ENCODE measurements at regions not wholly inside any gene's neighbourhood (a gene's known extent, or its start where the extent isn't known, plus 50 kb on each side); places are given as distances from the start of the nearest gene placed in this dataset.
A peak's percentile ranks its signal among the peaks of the same experiment; 100 is the strongest.
"Not testable (repeated sequence)": the region's sequence is repeated elsewhere in the genome, so short reads cannot be mapped to it uniquely, and the experiment has no call there.

GRCh38 chr4:131632877-131633276 is 1516.2 kb upstream of the PCDH10 start:
- no peak for DNase-seq (ENCODE audit: low read depth in 2 of 2)

DNA sequence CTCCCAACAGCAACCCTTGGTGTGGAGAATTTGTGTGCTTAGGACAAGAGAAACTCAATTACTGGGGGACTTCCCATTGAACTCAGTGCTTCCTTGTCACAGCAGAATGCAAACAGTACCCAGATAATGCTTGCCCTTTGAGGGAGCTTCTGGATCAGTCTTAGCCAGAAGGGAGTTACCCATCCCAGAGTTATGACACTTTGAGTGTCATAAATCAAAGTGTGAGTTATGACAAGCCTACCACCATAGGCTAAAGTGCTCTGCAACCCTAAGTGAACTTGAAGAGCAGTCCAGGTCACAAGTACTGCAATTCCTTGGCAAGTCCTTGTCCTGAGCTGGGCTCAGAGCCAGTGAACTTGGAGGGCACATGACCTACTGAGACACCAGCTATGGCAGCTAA is 1513.9 kb upstream of the PCDH10 start:
- DNase-seq (ENCODE audit: low read depth in 2 of 2), result no peak

GRCh38 chr4:131638781-131639180 is 1510.3 kb upstream of the PCDH10 start:
- DNase-seq (ENCODE audit: low read depth in 2 of 2), result no peak

DNA sequence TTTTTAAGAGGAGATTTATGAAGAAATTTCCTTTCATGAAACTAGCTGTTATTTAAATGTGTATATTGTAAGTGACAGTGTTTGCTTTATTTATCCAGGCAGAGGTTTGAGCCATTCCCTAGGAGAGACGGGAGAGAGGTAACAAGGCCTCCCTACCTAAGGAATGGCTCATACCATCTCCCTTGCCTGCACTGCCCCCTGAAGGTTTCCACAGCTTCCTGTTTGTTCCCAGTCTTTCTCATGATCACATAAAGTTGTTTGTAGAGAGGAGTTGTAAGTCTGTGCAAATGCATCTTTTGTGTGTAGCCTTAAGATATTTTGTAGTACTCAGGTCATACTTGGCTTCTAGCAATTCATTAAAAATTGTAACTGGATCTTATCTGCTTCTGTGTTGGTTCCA is 1504.5 kb upstream of the PCDH10 start:
- DNase-seq (ENCODE audit: low read depth in 2 of 2), result no peak

DNA sequence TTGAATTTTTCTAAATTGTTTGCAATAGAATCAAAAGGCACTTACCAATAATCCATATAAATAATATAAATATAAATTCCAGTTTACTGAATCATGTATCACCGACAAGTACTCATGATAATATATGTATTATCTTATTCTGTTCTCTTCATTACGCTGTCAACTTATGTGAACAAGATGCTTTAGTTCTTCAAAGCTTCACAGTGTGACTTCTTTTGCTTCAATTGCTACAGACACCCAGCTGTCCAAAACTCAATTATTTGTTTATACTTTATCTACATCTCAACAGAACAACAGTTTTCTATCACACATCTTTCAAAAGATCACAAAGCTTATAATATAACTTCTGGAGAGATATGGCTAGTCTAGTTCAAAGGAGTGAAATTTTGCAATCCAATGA is 1499.9 kb upstream of the PCDH10 start:
- no peak for DNase-seq (ENCODE audit: low read depth in 2 of 2)

GRCh38 chr4:131650951-131651350 is 1498.1 kb upstream of the PCDH10 start:
- DNase-seq (ENCODE audit: low read depth in 2 of 2), result no peak

- DNase-seq (ENCODE audit: low read depth in 2 of 2), result not testable (repeated sequence)
These were observed 1465.8 kb upstream of the PCDH10 start for GRCh38 chr4:131683314-131683713.

GRCh38 chr4:131721883-131722282 is 1427.2 kb upstream of the PCDH10 start:
- no peak for DNase-seq (ENCODE audit: low read depth in 2 of 2)

- not testable (repeated sequence) for DNase-seq (ENCODE audit: low read depth in 2 of 2)
These were observed 1426.0 kb upstream of the PCDH10 start for GRCh38 chr4:131723069-131723468.

DNA sequence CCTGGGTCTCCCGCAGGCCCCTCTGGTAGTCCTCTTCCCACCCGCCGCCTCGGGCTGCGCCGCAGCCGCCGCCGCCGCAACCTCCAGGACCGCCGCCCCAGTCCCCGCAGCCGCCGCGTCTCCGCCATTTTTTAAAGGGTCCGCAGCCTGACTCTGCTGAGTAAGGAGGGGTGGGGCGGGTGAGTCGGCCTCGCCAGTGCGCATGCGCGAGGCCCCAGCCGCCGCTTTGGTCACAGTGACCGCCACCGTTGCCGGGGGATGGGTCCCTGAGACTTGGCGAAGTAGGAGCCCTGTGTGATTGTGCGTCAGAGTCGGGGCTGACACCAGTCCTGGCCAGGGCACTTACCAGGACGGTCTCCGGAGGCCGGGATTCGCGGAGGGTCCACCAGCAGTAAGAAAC is 1424.2 kb upstream of the PCDH10 start:
- DNase-seq (ENCODE audit: low read depth in 2 of 2), result peak in 1 of 2 donors; percentile 23

- not testable (repeated sequence) for DNase-seq (ENCODE audit: low read depth in 2 of 2)
These were observed 1423.6 kb upstream of the PCDH10 start for GRCh38 chr4:131725521-131725920.

- DNase-seq (ENCODE audit: low read depth in 2 of 2), result not testable (repeated sequence)
These were observed 1422.2 kb upstream of the PCDH10 start for GRCh38 chr4:131726940-131727339.

- DNase-seq (ENCODE audit: low read depth in 2 of 2), result not testable (repeated sequence)
These were observed 1421.7 kb upstream of the PCDH10 start for GRCh38 chr4:131727418-131727817.

DNA sequence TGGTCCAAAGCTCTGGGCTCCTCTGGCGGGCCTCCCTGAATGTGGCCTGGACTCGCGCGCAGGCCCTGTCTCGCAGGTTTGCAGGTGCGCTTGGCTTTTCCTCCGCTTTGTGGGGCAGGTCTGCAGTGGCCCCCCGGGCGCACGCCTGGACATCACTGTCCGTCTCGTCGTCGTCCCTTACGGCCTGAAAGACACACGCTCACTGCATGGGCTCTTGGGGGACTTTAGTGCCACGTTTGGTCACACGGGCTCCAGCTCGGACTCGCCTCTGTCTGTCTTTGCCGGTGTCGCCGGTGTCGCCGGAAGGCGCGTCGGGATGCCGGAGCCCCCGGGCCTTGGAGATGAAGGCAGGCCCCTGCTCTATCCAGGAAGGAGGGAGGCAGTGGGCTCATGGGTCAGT is 1419.9 kb upstream of the PCDH10 start:
- not testable (repeated sequence) for DNase-seq (ENCODE audit: low read depth in 2 of 2)

GRCh38 chr4:131729716-131730398 is 1419.2 kb upstream of the PCDH10 start:
- DNase-seq (ENCODE audit: low read depth in 2 of 2), result not testable (repeated sequence)

GRCh38 chr4:131730574-131730973 is 1418.5 kb upstream of the PCDH10 start:
- DNase-seq (ENCODE audit: low read depth in 2 of 2), result not testable (repeated sequence)

DNA sequence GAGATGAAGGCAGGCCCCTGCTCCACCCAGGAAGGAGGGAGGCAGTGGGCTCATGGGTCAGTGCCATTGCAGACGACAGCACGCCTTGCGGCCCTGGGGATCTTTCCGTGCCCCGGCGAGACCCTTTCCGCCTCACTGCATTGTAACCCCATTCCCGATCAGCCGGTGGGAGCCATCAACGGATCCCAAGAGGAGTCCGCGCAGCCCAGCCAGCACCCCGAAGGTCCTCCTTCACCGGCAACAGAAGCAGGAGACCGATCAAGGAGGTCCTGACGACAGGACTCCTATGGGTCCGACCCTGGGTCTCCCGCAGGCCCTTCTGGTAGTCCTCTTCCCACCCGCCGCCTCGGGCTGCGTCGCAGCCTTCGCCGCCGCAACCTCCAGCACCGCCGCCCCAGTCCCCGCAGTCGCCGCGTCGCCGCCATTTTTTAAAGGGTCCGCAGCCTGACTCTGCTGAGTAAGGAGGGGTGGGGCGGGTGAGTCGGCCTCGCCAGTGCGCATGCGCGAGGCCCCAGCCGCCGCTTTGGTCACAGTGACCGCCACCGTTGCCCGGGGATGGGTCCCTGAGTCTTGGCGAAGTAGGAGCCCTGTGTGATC is 1417.0 kb upstream of the PCDH10 start:
- DNase-seq (ENCODE audit: low read depth in 2 of 2), result not testable (repeated sequence)

DNA sequence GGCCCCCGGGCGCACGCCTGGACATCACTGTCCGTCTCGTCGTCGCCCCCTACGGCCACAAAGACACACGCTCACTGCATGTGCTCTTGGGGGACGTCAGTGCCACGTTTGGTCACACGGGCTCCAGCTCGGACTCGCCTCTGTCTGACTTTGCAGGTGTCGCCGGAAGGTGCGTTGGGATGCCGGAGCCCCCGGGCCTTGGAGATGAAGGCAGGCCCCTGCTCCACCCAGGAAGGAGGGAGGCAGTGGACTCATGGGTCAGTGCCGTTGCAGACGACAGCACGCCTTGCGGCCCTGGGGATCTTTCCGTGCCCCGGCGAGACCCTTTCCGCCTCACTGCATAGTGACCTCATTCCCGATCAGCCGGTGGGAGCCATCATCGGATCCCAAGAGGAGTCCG is 1414.8 kb upstream of the PCDH10 start:
- DNase-seq (ENCODE audit: low read depth in 2 of 2), result not testable (repeated sequence)

DNA sequence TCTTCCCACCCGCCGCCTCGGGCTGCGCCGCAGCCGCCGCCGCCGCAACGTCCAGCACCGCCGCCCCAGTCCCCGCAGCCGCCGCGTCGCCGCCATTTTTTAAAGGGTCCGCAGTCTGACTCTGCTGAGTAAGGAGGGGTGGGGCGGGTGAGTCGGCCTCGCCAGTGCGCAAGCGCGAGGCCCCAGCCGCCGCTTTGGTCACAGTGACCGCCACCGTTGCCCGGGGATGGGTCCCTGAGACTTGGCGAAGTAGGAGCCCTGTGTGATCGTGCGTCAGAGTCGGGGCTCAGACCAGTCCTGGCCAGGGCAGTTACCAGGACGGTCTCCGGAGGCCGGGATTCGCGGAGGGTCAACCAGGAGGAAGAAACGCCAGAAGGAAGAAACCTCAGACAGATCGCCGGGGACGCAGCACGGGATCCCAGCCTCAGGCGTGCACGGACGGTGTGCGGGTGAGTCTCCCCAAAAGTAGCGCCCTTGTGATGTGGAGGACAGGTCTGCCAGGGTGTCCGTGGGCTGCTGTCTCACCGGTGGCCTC is 1414.2 kb upstream of the PCDH10 start:
- not testable (repeated sequence) for DNase-seq (ENCODE audit: low read depth in 2 of 2)

DNA sequence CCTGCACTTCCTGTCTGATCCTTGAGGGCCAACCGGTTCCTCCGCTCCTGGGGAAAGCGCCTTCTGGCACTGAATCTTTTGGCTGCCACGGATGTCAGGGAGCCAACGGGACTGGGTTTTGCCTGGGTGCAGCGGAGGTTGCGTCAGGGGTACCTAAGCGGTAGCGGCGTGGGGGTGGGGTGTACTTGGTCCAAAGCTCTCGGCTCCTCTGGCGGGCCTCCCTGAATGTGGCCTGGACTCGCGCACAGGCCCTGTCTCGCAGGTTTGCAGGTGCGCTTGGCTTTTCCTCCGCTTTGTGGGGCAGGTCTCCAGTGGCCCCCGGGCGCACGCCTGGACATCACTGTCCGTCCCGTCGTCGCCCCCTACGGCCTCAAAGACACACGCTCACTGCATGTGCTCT is 1410.1 kb upstream of the PCDH10 start:
- not testable (repeated sequence) for DNase-seq (ENCODE audit: low read depth in 2 of 2)

DNA sequence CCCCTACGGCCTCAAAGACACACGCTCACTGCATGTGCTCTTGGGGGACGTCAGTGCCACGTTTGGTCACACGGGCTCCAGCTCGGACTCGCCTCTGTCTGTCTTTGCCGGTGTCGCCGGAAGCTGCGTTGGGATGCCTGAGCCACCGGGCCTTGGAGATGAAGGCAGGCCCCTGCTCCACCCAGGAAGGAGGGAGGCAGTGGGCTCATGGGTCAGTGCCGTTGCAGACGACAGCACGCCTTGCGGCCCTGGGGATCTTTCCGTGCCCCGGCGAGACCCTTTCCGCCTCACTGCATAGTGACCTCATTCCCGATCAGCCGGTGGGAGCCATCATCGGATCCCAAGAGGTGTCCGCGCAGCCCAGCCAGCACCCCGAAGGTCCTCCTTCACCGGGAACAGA is 1407.3 kb upstream of the PCDH10 start:
- DNase-seq (ENCODE audit: low read depth in 2 of 2), result not testable (repeated sequence)

DNA sequence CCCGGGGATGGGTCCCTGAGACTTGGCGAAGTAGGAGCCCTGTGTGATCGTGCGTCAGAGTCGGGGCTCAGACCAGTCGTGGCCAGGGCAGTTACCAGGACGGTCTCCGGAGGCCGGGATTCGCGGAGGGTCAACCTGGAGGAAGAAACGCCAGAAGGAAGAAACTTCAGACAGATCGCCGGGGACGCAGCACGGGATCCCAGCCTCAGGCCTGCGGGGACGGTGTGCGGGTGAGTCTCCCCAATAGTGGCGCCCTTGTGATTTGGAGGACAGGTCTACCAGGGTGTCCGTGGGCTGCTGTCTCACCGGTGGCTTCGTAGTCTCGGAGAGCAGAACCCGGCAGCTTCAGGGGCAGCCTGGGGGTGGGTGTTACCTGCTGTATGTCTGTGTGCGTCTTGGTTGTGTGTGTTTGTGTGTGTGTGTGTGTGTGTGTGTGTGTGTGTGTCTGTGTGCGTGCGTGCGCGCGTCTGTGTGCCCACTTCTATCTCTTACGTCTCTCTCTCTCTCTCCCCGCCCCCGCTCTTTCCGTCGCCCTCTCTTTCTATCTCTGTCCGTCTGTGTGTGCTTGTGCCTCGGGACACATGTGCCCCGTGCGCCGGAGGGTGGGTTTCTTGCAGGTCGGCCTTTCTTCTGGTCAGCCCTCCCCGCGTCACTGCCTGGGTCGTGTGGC is 1406.4 kb upstream of the PCDH10 start:
- not testable (repeated sequence) for DNase-seq (ENCODE audit: low read depth in 2 of 2)

GRCh38 chr4:131743348-131743747 is 1405.7 kb upstream of the PCDH10 start:
- not testable (repeated sequence) for DNase-seq (ENCODE audit: low read depth in 2 of 2)

Measured in stimulated activated CD8-positive, alpha-beta memory T cell treated with anti-CD3 and anti-CD28 coated beads, Interleukin-2, amount 100 ng/mL, for 1 hour (primary cell).